HG02973 (cell line): ENCODE measurements at regions not wholly inside any gene's neighbourhood (a gene's known extent, or its start where the extent isn't known, plus 50 kb on each side); places are given as distances from the start of the nearest gene placed in this dataset.

ENCODE experiments used
- ATAC-seq: cut with Tn5 transposase; IDR thresholded peaks from one replicate; pipeline ENCODE4 v1.9.1; 2021; ENCODE audit warnings: moderate library complexity; ENCODE audit not compliant: unreplicated experiment

- ATAC-seq: no peak
Measured at GRCh38 chr5:11973469-11973868, 69.2 kb upstream of the CTNND2 start.

DNA sequence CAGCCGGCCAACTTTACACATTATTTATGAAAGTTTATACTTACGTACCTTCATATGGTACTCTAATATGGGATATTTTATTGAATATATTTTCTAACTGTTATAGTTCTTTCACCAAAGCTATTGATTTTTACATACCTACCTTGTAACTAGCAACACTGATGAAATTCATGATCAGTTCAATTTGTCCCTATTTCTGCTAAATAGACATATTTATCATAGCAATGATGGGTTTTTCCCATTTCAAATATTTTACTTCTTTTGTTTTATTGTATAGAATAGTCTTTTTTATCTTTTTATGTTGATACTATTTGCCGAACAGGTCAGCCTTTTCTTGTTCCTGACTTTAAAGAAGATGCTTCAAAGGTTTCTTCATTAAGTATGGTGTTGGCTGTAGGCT lies 59.0 kb upstream of the CTNND2 start:
- no peak for ATAC-seq

- no peak for ATAC-seq
Measured at GRCh38 chr5:11962122-11962521, 57.9 kb upstream of the CTNND2 start.

- ATAC-seq: no peak
Measured at GRCh38 chr5:11958321-11958720, 54.1 kb upstream of the CTNND2 start.

DNA sequence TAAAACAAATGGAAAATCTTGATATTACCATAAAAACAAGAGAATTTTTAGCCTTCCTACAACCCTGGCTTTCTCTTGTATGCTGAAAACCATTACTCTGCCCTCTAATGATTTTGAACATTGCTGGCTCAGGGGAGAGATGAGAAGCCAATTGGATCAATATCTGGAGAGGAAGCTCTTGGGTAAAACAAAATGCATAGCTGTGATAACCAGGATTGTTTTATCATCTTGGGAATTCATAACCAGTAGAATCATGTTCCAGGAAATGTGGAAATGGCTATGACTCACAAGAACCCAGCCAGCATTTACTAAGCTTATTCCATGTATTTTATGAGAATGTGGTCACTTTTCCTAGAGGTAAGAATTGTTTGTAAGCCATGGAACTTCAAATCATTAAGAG lies 51.1 kb upstream of the CTNND2 start:
- ATAC-seq: no peak
